ENCODE measurements at regions not wholly inside any gene's neighbourhood (a gene's known extent, or its start where the extent isn't known, plus 50 kb on each side); places are given as distances from the start of the nearest gene placed in this dataset.
A peak's percentile ranks its signal among the peaks of the same experiment; 100 is the strongest.

- DNase-seq (ENCODE audit: low read depth): peak; percentile 29
These were observed 444.4 kb downstream of the HDGFL1 start for GRCh38 chr6:23013776-23014175.

GRCh38 chr6:23016696-23017095 is 447.3 kb downstream of the HDGFL1 start:
- DNase-seq (ENCODE audit: low read depth): no peak

- DNase-seq (ENCODE audit: low read depth): no peak
These were observed 452.1 kb downstream of the HDGFL1 start for GRCh38 chr6:23021487-23021886.

GRCh38 chr6:23027281-23027680 is 457.9 kb downstream of the HDGFL1 start:
- DNase-seq (ENCODE audit: low read depth): no peak

- DNase-seq (ENCODE audit: low read depth): peak; percentile 4
These were observed 462.6 kb downstream of the HDGFL1 start for GRCh38 chr6:23031986-23032385.

- no peak for DNase-seq (ENCODE audit: low read depth)
These were observed 465.6 kb downstream of the HDGFL1 start for GRCh38 chr6:23034926-23035325.

GRCh38 chr6:23036406-23036983 is 467.1 kb downstream of the HDGFL1 start:
- no peak for DNase-seq (ENCODE audit: low read depth)

- no peak for DNase-seq (ENCODE audit: low read depth)
These were observed 471.5 kb downstream of the HDGFL1 start for GRCh38 chr6:23040899-23041298.

- no peak for DNase-seq (ENCODE audit: low read depth)
These were observed 475.9 kb downstream of the HDGFL1 start for GRCh38 chr6:23045280-23045679.

- no peak for DNase-seq (ENCODE audit: low read depth)
These were observed 486.2 kb downstream of the HDGFL1 start for GRCh38 chr6:23055523-23055922.

- DNase-seq (ENCODE audit: low read depth): no peak
These were observed 504.5 kb downstream of the HDGFL1 start for GRCh38 chr6:23073821-23074220.

GRCh38 chr6:23077772-23078171 is 508.4 kb downstream of the HDGFL1 start:
- DNase-seq (ENCODE audit: low read depth): no peak

- DNase-seq (ENCODE audit: low read depth): no peak
These were observed 512.3 kb downstream of the HDGFL1 start for GRCh38 chr6:23081701-23082100.

- DNase-seq (ENCODE audit: low read depth): no peak
These were observed 516.7 kb downstream of the HDGFL1 start for GRCh38 chr6:23086100-23086499.

GRCh38 chr6:23087471-23087870 is 518.1 kb downstream of the HDGFL1 start:
- DNase-seq (ENCODE audit: low read depth): no peak

- DNase-seq (ENCODE audit: low read depth): no peak
These were observed 519.4 kb downstream of the HDGFL1 start for GRCh38 chr6:23088761-23089160.

GRCh38 chr6:23089981-23090380 is 520.6 kb downstream of the HDGFL1 start:
- no peak for DNase-seq (ENCODE audit: low read depth)

GRCh38 chr6:23091795-23092194 is 522.4 kb downstream of the HDGFL1 start:
- no peak for DNase-seq (ENCODE audit: low read depth)

GRCh38 chr6:23096876-23097275 is 527.5 kb downstream of the HDGFL1 start:
- no peak for DNase-seq (ENCODE audit: low read depth)

GRCh38 chr6:23097566-23097965 is 528.2 kb downstream of the HDGFL1 start:
- DNase-seq (ENCODE audit: low read depth): no peak

GRCh38 chr6:23106951-23107350 is 537.6 kb downstream of the HDGFL1 start:
- peak; percentile 82 for DNase-seq (ENCODE audit: low read depth)

- peak; percentile 3 for DNase-seq (ENCODE audit: low read depth)
These were observed 542.6 kb downstream of the HDGFL1 start for GRCh38 chr6:23111984-23112383.

- no peak for DNase-seq (ENCODE audit: low read depth)
These were observed 545.6 kb downstream of the HDGFL1 start for GRCh38 chr6:23114812-23115504.

- DNase-seq (ENCODE audit: low read depth): peak; percentile 18
These were observed 568.2 kb downstream of the HDGFL1 start for GRCh38 chr6:23137611-23138010.

All from M059J (cell line).